ENCODE measurements at regions not wholly inside any gene's neighbourhood (a gene's known extent, or its start where the extent isn't known, plus 50 kb on each side); places are given as distances from the start of the nearest gene placed in this dataset.

DNA sequence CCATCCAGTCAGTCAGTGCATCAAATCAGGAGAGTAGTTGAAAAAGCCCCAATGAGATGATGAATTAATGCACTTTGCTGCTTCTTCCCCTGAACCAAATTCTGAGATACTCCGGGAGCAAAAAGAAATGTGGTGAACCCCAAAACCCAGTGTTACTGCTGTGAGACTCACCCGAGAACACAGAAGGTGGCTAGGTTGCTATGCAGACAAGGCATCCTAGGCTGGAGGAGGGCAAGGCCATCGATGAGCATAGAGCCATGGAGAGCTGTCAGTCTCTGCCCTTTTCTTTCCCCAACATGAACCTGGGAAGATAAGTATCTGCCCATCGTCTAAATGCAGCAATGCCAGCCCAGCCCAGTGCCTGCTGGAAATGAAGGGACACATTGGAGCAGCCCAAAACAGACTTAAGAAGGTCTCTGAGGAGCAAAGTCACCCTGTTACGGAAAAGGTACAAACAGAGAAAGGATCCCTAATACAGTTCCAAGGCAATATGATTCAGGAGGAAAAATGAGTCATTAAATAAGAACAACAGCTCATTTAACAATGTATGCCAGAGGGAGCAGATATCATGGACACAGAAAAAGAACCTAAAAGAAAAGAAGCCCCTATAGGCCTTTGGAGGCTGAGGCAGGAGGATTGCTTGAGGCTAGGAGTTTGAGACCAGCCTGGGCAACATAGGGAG is 272.0 kb downstream of the FOXO1 start:
- DNase-seq (no peak), FAIRE-seq (no peak)
- TF ChIP-seq, protein P1, sequence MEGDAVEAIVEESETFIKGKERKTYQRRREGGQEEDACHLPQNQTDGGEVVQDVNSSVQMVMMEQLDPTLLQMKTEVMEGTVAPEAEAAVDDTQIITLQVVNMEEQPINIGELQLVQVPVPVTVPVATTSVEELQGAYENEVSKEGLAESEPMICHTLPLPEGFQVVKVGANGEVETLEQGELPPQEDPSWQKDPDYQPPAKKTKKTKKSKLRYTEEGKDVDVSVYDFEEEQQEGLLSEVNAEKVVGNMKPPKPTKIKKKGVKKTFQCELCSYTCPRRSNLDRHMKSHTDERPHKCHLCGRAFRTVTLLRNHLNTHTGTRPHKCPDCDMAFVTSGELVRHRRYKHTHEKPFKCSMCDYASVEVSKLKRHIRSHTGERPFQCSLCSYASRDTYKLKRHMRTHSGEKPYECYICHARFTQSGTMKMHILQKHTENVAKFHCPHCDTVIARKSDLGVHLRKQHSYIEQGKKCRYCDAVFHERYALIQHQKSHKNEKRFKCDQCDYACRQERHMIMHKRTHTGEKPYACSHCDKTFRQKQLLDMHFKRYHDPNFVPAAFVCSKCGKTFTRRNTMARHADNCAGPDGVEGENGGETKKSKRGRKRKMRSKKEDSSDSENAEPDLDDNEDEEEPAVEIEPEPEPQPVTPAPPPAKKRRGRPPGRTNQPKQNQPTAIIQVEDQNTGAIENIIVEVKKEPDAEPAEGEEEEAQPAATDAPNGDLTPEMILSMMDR (IDR thresholded peaks at IDR 0.05; ENCODE audit: borderline replicate concordance, extremely low read depth, insufficient read depth), result no peak
- Histone ChIP-seq H3K27ac (ENCODE audit: low read depth in 2 of 2, low read length in 2 of 2) (no peak overlapping the region), H3K4me3 (ENCODE audit: low read length in 3 of 3) (no peak overlapping the region), H3K4me1 (ENCODE audit: control insufficient read depth in 2 of 3, insufficient read depth in 2 of 3, low read depth in 1 of 3, low read length in 3 of 3) (no peaks in the 10 kb centered on the region), H3K9ac (ENCODE audit: low read length in 3 of 3) (no peak overlapping the region), H3K9me3 (ENCODE audit: control insufficient read depth in 2 of 3, insufficient read depth in 1 of 3, low read length in 3 of 3) (no peaks in the 10 kb centered on the region), H3K36me3 (ENCODE audit: control insufficient read depth in 2 of 3, insufficient read depth in 3 of 3, low read length in 3 of 3) (no peaks in the 10 kb centered on the region), H3K27me3 (ENCODE audit: control insufficient read depth, insufficient read depth, low read length) (no peaks in the 10 kb centered on the region)
- intact Hi-C loops (cut with DNase I), result no loop called here

DNA sequence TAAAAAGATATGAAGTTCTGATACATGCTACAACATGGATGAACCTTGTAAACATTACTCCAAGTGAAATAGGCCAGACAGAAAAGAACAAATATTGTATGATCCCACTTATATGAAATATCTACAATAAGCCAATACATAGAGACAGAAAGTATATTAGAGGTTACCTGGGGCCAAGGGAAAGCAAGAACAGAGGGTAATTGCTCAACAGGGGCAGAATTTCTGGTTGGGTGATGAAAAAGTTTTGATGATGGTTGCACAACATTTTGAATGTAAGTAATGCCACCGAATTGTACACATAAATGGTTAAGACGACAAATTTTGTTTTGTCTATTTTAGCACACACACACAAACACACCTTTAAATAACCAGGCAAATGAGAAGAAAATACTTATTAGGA is 268.4 kb downstream of the FOXO1 start:
- DNase-seq (no peak), FAIRE-seq (no peak)
- no peak overlapping the region for H3K27ac ChIP-seq (ENCODE audit: low read depth in 2 of 2, low read length in 2 of 2)
- H3K4me3 ChIP-seq (ENCODE audit: low read length in 3 of 3), result no peak overlapping the region
- H3K9ac ChIP-seq (ENCODE audit: low read length in 3 of 3), result no peak overlapping the region
- H3K36me3 ChIP-seq (ENCODE audit: control insufficient read depth in 2 of 3, insufficient read depth in 3 of 3, low read length in 3 of 3), result no peaks in the 10 kb centered on the region
- TF ChIP-seq, protein P1 (IDR thresholded peaks at IDR 0.05; ENCODE audit: borderline replicate concordance, extremely low read depth, insufficient read depth), result no peak
- H3K4me1 ChIP-seq (ENCODE audit: control insufficient read depth in 2 of 3, insufficient read depth in 2 of 3, low read depth in 1 of 3, low read length in 3 of 3), result peaks cover 7 to 10% (median 9%) of the 10 kb centered on the region in 3 donors
- intact Hi-C loops (cut with DNase I), result no loop called here
- H3K27me3 ChIP-seq (ENCODE audit: control insufficient read depth, insufficient read depth, low read length), result no peaks in the 10 kb centered on the region
- no peaks in the 10 kb centered on the region for H3K9me3 ChIP-seq (ENCODE audit: control insufficient read depth in 2 of 3, insufficient read depth in 1 of 3, low read length in 3 of 3)

DNA sequence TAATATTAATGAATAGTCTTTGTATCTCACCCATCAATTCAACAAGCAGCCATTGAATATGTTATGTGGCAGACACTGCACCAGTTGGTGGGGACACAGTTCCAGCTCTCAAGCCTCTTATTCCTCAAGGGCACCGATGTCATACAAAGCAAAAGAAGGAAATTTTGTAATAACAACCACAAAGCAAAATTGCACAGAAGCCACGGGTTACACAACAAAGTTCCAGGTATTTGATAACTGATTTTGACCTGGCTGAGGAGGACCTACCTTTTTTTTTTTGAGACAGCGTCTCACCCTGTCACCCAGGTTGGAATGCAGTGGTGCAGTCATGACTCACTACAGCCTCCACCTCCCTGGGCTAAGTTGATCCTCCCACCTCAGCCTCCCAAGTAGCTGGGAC is 266.7 kb downstream of the FOXO1 start:
- no peak for DNase-seq
- intact Hi-C loops (cut with DNase I), result no loop called here
- FAIRE-seq, result no peak
- H3K27ac ChIP-seq (ENCODE audit: low read depth in 2 of 2, low read length in 2 of 2), result no peak overlapping the region
- peaks cover 7 to 12% (median 12%) of the 10 kb centered on the region in 3 donors for H3K4me1 ChIP-seq (ENCODE audit: control insufficient read depth in 2 of 3, insufficient read depth in 2 of 3, low read depth in 1 of 3, low read length in 3 of 3)
- no peaks in the 10 kb centered on the region for H3K9me3 ChIP-seq (ENCODE audit: control insufficient read depth in 2 of 3, insufficient read depth in 1 of 3, low read length in 3 of 3)
- TF ChIP-seq, protein P1 (IDR thresholded peaks at IDR 0.05; ENCODE audit: borderline replicate concordance, extremely low read depth, insufficient read depth), result no peak
- H3K27me3 ChIP-seq (ENCODE audit: control insufficient read depth, insufficient read depth, low read length), result no peaks in the 10 kb centered on the region
- H3K9ac ChIP-seq (ENCODE audit: low read length in 3 of 3), result no peak overlapping the region
- H3K36me3 ChIP-seq (ENCODE audit: control insufficient read depth in 2 of 3, insufficient read depth in 3 of 3, low read length in 3 of 3), result no peaks in the 10 kb centered on the region
- no peak overlapping the region for H3K4me3 ChIP-seq (ENCODE audit: low read length in 3 of 3)
